Thyroid gland (tissue), 4 donors: ENCODE measurements at regions not wholly inside any gene's neighbourhood (a gene's known extent, or its start where the extent isn't known, plus 50 kb on each side); places are given as distances from the start of the nearest gene placed in this dataset.

Experiments used
- POLR2A ChIP-seq, 2 donors: fragments of 450-650 bp; IDR thresholded peaks; one replicate each; pipeline ENCODE4 v1.6.1; 2017; ENCODE audit warnings: antibody characterized with exemption in 2 of 2, mild to moderate bottlenecking in 2 of 2, moderate library complexity in 1 of 2
- TF ChIP-seq, protein P1 (sequence below), 6 experiments: fragments of 200-600 bp in 3 of 6; fragments of 450-650 bp in 3 of 6; sonication (generic) in 3 of 6; IDR thresholded peaks; one replicate each; pipeline ENCODE4 v1.5.1; 2016 to 2019; ENCODE audit warnings: antibody characterized with exemption in 6 of 6, mild to moderate bottlenecking in 2 of 6, inconsistent platforms in 1 of 6, moderate library complexity in 1 of 6

- TF ChIP-seq, protein P1, sequence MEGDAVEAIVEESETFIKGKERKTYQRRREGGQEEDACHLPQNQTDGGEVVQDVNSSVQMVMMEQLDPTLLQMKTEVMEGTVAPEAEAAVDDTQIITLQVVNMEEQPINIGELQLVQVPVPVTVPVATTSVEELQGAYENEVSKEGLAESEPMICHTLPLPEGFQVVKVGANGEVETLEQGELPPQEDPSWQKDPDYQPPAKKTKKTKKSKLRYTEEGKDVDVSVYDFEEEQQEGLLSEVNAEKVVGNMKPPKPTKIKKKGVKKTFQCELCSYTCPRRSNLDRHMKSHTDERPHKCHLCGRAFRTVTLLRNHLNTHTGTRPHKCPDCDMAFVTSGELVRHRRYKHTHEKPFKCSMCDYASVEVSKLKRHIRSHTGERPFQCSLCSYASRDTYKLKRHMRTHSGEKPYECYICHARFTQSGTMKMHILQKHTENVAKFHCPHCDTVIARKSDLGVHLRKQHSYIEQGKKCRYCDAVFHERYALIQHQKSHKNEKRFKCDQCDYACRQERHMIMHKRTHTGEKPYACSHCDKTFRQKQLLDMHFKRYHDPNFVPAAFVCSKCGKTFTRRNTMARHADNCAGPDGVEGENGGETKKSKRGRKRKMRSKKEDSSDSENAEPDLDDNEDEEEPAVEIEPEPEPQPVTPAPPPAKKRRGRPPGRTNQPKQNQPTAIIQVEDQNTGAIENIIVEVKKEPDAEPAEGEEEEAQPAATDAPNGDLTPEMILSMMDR (IDR thresholded peaks at IDR 0.05), result no peak
- TF ChIP-seq POLR2A (IDR thresholded peaks at IDR 0.05), result no peak
Observed at GRCh38 chr16:35543486-35543885, 2084.1 kb downstream of the TP53TG3F start.
